CD4-positive, alpha-beta T cell treated with Interleukin-4 for 1 hour (primary cell): ENCODE measurements at regions not wholly inside any gene's neighbourhood (a gene's known extent, or its start where the extent isn't known, plus 50 kb on each side); places are given as distances from the start of the nearest gene placed in this dataset.
"Not testable (repeated sequence)": the region's sequence is repeated elsewhere in the genome, so short reads cannot be mapped to it uniquely, and the experiment has no call there.

Source experiments
- DNase-seq, 2 donors: peaks; one replicate each; pipeline ENCODE4 v3.0.0-alpha.2; 2020 to 2022

DNA sequence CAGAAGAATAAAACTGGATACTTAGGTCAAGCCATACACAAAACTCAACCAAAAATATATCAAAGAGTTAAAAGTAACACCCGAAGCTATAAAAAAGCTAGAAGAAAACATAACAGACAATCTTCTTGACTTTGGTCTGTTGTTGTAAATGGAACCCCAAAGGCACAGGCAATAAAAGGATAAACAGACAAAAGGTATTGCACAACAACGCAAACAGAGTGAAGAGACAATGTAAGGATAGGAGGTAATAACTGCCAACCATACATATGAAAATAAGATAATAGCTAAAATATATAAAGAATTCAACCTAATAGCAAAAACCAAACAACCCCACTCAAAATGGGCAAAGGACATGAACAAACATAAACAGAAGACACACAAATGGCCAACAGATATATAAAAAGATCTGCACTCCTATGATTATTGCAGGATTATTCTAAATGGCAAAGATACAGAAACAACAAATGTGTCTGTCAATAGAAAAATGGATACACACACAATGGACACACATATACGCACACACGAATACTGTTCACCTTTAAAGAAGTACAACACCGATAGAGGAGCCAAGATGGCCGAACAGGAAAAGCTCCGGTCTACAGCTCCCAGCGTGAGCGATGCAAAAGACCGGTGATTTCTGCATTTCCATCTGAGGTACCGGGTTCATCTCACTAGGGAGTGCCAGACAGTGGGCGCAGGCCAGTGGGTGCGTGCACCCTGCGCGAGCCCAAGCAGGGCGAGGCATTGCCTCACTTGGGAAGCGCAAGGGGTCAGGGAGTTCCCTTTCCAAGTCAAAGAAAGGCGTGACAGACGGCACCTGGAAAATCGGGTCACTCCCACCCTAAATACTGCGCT, 1137.1 kb downstream of the FSCB start:
- DNase-seq: no peak

DNA sequence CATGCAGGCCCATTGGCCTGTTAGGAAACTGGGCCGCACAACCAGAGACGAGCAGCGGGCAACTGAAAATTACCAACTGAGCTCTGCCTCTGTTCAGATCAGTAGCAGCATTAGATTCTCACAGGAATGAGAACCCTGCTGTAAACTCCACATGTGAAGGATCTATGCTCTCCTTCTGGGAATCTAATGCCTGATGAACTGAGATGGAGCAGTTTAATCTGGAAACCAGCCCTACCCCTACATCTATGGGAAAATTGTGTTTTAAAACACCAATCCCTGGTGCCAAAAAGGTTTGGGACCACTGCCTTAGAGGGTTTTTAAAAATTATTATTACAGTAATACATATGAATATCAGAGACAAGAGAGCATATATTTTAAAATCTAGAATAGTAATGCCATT, 1144.5 kb downstream of the FSCB start:
- DNase-seq: no peak

DNA sequence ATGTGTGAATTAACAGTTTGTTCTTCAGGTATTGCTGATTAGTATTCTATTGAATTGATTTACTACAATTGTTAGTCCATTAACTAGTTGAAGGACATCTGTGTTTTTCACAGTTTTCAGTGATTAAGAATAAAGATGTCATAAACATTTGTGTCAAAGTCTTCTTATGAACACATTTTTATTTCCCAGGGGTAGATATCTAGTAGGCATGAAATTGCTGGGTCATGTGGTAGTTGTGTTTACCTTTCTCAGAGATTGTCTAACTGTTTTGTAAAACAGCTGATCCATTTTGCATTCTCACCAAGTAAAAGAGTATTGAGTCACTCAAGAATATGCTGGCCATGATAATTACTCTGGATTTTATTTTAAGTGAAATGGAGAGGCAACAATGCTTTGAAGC, 1145.3 kb downstream of the FSCB start:
- no peak for DNase-seq

DNA sequence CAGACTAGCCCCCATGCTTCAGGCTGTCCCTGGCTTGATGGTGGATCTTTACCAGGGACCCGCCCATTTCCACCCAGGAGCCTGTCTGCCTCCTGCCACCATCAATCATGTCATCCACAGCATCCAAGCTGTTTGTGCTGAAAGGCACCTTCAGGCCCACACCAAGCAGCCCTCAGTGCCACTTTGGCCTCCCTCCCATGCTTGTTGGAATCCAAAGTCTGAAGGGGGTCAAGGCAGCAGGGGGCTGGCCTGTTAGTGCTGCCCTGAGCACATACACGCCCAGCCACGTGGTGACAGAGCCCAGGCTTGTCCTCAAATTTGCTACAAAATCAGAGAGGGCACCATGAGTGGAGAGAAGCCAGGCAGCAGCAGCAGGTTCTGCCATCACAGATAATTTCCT, 1146.8 kb downstream of the FSCB start:
- no peak for DNase-seq

DNA sequence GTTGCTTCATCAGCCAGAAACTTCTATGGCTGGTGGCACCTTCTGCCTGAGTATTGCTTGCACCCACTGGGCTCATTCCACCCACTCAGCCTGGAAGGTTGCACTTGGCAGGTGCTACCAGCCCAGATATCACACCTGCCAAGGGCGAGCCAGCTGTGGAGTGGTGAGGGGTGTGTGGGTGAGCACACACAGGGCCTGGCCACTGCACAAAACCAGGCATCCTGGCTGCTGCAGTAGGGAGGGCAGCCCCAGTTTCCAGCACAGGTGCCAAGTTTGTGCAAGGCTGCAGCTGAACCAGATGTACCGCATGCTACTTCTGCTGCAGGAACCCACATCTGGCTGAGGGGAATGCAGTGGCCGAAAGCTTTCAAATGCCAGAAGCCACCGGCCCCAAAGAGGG, 1147.8 kb downstream of the FSCB start:
- no peak for DNase-seq

DNA sequence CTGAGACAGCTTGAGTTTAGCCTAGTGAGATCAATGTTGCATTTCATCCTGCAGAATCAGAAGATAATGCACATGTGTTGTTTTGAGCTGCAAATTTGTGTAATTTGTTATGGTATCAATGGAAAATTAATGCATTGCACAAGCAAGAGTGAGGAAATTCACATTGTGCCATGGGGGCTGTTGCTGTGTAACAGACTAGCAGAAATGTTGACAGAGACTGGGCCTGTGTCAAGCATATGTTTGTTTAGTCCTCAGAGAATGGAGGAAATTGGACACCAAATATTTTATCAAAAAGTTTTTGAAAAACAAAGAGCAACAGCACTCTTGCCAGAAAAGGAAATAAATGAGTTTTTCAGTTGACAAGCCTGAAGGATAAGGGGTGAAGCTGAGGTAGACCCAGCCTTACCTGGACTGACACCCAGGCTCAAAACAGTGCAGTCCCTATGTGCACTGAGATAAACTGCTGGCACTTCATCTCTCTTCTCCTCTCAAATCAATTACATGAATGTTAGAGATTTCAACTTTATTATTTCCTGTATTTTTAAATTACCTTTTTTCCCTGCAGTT, 1150.0 kb downstream of the FSCB start:
- no peak for DNase-seq

DNA sequence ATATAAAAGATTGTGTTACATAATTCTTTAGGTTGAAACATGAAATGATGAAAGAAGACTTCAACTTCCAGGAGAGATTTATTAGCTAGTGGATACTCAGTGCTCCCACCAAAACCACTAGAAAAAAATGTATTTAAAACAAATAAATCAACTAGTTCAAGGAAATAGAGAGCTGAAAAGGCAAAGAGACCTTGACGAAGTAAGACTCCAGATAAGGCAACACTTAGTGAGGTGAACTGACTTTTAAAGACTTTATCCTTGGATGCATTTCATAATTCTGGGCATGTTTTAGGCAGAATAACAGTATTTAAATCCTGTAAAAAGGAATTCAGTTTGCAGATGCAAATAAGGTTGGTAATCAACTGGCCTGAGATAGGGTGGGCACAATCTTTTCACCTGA, 1150.7 kb downstream of the FSCB start:
- DNase-seq: no peak

DNA sequence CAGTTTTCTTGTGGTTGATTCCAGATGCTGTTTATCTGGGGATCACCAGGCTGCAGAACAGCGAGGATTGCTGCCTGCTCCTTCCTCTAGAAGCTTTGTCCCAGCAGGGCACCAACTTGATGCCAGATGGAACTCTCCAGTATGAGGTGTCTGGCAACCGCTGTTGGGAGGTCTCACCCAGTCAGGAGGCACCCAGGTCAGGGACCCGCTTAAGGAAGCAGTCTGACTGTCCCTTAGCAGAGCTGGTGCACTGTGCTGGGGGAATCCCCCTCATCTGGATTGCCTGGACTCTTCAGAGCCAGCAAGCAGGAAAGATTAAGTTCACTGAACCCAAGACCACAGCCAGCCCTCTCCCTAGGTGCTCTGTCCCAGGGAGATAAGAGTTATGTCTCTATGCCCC, 1165.2 kb downstream of the FSCB start:
- no peak for DNase-seq

DNA sequence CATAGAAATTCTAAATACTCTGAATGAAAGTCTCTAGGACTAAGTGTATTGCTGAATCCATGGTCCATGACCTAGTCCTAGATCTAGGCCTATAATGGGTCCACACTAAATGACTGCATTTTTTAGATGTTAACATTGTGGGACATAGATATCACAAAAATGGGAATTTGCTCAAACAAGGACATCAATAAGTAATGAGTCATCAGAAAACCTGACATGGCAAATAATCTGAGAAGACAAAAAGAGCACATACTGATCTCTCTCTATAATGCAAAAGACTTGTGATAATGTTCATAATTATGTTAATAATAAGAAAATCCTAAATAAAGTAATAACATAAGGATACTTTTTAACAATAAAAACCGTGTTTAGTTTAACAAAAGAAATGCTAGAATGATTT, 1168.4 kb downstream of the FSCB start:
- no peak for DNase-seq

DNA sequence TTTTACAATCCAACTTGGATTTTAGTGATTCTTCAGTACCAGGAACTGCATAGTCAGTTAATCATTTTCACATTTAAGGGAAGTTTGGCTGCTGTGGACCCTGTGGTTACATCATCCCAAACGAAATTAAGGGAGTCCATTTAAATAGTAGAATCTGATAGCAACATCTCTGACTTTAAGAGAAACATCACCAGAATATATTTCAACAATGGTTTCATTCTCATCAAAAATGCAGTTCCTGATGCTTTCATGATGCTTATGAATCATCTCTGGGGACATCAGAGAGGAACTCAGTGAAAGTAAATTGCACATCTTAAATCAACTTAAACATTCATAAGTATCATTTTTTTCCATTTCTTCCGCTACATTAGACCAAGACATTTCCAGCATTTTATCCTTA, 1170.7 kb downstream of the FSCB start:
- no peak for DNase-seq

DNA sequence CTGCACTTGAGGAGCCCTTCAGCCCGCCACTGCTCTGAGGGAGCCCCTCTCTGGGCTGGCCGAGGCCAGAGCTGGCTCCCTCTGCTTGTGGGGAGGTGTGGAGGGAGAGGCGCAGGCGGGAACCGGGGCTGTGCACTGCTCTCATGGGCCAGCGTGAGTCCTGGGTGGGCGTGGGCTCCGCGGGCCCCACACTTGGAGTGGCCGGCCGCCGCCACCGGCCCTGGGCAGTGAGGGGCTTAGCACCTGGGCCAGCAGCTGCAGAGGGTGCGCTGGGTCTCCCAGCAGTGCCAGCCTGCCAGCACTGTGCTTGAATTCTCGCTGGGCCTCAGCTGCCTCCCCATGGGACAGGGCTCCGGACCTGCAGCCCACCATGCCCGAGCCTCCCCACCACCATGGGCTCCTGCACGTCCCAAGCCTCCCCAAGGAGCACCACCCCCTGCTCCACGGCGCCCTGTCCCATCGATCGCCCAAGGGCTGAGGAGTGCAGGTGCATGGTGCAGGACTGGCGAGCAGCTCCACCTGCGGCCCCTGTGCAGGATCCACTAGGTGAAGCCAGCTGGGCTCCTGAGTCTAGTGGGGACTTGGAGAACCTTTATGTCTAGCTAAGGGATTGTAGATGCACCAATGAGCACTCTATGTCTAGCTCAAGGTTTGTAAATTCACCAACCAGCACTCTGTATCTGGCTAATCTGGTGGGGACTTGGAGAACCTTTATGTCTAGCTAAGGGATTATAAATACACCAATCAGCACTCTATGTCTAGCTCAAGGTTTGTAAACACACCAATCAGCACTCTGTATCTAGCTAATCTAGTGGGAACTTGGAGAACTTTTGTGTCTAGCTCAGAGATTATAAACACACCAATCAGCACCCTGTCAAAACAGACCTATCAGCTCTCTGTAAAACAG, 1180.3 kb downstream of the FSCB start:
- DNase-seq: not testable (repeated sequence)

DNA sequence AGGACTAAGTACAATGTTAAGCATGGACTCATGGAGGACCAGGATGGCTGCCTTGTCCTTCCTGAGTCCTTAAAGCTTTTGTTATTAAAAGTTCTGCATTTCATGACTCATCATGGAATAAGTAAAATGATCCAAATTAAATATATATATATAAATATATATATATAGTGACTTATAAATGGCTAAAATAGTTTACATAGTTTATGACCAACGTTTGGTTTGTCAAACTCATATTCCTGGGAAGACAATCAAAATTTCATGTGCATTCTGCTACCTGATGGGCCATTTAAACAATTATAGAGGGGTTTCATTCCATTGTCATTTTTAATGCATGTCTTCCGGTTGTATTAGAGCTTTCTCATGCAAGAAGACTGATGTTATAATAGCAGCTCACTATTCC, 1190.7 kb downstream of the FSCB start:
- DNase-seq: no peak

DNA sequence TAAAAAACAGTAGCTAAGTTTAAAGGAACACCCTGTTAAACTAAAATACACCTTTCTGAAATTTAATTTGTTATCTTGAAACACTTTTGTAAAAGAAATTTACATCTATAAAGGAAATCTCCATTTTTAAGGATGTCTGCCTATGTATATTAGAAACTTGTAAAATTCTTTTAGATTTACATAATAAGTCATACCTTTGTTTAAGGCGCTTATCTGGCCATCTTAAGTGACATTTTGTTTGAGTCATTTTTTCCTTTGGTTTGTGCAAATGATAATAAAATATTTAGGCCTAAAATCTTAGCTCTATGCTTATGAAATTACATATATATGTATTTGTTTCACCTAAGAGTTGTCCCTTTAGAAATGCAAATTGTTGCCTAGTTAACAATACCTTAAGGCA, 1193.4 kb downstream of the FSCB start:
- no peak for DNase-seq

DNA sequence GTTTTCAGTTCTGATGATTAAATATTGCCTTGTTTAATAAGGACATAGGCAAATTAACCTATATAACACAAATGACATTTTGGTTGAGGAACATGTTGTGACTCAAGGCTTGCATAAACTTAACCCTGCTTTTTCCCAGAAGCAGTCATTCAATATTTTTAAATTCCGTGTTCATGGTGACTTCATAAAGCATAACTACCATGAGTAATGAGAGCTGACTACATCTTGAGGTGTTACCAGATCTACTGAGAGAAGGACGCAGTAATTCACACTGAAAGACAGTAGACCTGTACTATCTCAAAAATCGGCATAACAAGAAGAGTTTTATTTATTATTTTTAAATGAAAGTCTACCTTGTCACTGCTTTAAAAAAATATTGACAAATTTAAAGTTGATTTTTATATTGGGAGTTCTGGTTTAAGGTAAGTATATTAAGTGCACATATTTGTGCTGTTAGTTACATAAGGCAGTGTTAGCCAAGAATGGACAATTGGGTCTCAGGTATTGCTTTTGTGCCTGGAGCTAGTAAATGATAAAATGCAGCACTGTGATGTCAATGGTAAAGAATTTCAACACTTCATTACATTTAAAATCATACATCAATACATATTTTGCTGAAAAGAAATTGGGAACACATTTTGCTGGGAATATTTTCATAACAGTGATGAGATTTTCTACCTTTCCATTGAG, 1198.5 kb downstream of the FSCB start:
- no peak for DNase-seq

DNA sequence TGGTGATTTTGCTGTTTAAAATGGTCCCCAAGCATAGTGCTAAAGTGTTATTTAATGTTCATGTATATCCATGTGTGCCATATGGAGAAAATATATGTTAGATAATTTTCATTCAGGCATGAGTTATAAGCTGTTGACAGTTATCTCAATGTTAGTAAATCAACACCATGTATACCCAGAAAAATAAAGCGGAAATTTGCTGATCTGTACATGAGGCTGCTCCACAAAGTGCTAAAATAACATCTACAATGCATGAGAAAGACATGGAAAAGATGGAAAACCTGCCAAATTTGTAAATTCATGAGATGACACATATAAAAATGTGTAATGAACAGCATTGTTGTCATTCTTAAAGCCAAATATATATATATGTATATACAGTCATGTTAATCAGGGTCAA, 1199.2 kb downstream of the FSCB start:
- DNase-seq: no peak

DNA sequence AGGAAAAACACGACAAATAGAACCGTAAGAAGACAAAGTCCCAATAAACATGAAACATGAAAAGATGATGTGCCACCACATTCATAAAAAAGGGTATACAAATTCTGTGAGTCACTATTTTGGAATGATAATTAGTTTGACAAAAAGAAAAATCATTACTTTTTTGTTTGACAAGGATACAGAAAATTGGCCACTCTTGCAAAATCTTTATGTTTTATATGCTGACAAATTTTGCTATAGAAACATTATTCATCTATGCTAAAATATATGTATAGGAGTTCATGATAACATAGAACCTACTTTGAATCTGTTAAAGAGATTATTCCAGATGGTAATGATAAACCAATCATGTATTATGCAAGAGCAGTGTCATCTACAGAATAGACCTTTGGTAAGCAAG, 1201.0 kb downstream of the FSCB start:
- no peak for DNase-seq

DNA sequence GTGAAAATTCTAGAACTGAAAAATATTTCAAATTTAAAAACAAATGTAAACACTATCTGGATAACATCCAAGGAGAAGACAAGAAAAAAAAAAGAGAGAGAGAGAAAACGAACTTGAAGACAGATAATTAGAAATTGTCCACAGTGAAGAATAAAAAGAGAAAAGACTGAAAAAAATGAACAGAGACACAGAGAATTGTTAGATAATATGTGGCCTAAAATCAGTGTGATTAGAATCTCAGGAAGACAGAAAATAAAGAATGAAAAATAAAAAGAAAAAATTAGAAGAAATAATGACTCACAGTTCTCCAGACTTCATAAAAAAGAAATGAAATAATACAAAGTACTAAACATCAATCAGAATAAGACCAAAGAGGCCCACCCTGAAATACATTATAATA, 1209.3 kb downstream of the FSCB start:
- no peak for DNase-seq

DNA sequence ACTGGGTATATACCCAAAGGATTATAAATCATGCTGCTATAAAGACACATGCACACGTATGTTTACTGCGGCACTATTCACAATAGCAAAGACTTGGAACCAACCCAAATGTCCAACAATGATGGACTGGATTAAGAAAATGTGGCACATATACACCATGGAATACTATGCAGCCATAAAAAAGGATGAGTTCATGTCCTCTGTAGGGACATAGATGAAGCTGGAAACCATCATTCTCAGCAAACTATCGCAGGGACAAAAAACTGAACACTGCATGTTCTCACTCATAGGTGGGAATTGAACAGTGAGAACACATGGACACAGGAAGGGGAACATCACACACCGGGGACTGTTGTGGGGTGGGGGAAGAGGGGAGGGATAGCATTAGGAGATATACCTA, 1211.0 kb downstream of the FSCB start:
- DNase-seq: not testable (repeated sequence)

DNA sequence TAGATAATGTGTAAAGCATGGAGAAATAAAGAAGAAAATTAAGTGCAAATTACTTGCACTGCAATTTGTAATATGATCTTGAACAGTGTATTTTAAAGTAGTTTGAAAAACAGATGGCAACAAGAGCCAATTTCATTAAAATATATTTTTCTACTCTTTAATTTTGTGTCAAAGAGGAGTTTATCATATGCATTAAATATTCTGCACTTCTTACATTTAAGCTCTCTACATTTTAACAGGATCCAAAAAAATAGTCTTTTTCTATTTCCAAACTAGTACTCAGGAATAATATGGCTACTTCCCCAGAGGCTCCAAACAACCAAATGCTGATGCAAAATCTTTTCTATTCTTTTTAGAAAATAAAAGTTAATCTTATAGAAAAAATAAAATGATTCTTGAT, 1221.5 kb downstream of the FSCB start:
- no peak for DNase-seq

DNA sequence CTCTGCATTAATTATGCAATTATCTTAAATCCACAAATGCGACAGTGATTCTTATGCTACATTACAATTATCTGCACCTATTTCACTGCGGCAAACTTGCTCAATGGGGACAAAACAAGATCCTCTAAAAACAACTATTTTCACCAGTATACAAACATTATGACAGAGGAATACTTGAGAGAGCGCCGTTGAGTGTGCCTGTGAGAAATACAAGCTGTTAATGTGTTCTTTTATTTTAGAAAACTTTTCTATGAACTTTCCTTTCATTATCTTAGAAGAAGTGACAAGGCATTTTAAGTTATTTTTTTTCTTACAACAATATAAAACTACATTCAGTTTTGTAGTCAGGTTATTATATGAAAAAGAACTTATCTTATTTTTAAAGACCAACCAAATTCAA, 1247.0 kb downstream of the FSCB start:
- DNase-seq: no peak

DNA sequence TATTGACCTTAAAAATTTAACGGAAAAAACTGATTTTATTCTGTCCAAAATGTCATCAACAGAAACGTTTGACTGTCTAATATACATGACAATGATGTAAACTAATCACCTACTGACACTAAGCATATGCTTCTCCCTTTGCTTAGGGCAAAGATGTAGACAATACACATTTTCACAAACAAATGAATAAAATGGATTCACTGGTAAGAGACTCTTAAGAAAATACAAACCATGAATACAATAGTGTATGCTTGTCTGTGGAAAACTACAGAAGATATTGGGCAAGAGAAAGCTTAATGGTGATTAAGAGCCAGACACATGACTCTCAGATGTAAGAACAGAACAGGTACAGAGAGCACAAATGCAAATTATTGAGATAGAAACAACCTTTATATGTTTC, 1248.7 kb downstream of the FSCB start:
- DNase-seq: no peak

DNA sequence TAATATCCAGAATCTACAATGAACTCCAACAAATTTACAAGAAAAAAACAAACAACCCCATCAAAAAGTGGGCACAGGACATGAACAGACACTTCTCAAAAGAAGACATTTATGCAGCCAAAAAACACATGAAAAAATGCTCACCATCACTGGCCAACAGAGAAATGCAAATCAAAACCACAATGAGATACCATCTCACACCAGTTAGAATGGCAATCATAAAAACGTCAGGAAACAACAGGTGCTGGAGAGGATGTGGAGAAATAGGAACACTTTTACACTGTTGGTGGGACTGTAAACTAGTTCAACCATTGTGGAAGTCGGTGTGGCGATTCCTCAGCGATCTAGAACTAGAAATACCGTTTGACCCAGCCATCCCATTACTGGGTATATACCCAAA, 1250.1 kb downstream of the FSCB start:
- not testable (repeated sequence) for DNase-seq

DNA sequence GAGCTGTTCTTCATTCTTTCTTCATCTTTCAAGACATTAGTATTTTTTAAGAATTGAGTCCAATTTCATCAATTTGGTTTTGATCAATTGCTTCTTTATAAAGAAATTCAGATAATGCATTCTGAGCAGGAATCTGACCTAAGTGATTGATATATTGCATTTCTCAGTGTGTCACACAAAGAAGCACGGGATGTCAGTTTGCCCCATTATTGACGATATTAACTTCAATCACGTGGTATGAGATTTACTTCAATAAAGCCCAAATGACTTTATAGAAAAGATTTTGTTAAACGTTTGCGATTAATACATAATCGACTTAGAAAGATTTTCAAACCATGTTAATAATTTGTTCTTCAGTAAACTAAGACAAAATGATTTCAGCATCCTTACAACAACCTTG, 1254.2 kb downstream of the FSCB start:
- DNase-seq: no peak
